Right lobe of liver (tissue), 4 donors: ENCODE measurements at regions not wholly inside any gene's neighbourhood (a gene's known extent, or its start where the extent isn't known, plus 50 kb on each side); places are given as distances from the start of the nearest gene placed in this dataset.

Source experiments
- POLR2A ChIP-seq: fragments of 450-650 bp; IDR thresholded peaks from one replicate; pipeline ENCODE4 v1.6.1; 2017; ENCODE audit warnings: antibody characterized with exemption, mild to moderate bottlenecking
- TF ChIP-seq, protein P1 (sequence below), 4 donors: fragments of 200-600 bp in 3 of 4; fragments of 450-650 bp in 1 of 4; IDR thresholded peaks; one replicate each; pipeline versions ENCODE4 v1.5.1 to v1.8.0; 2016 to 2022; ENCODE audit warnings: antibody characterized with exemption in 4 of 4, mild to moderate bottlenecking in 2 of 4
- donor health status: DM: no; HTN: no; CAD: no.
- donor health status: DM: no; HTN: no; CAD: no.
- donor health status: DM: no; HTN: yes; CAD: no.

GRCh38 chr12:132419631-132420246 lies 70.2 kb upstream of the FBRSL1 start:
- no peak for TF ChIP-seq POLR2A
- TF ChIP-seq, protein P1, sequence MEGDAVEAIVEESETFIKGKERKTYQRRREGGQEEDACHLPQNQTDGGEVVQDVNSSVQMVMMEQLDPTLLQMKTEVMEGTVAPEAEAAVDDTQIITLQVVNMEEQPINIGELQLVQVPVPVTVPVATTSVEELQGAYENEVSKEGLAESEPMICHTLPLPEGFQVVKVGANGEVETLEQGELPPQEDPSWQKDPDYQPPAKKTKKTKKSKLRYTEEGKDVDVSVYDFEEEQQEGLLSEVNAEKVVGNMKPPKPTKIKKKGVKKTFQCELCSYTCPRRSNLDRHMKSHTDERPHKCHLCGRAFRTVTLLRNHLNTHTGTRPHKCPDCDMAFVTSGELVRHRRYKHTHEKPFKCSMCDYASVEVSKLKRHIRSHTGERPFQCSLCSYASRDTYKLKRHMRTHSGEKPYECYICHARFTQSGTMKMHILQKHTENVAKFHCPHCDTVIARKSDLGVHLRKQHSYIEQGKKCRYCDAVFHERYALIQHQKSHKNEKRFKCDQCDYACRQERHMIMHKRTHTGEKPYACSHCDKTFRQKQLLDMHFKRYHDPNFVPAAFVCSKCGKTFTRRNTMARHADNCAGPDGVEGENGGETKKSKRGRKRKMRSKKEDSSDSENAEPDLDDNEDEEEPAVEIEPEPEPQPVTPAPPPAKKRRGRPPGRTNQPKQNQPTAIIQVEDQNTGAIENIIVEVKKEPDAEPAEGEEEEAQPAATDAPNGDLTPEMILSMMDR (IDR thresholded peaks at IDR 0.05), result no peak
